Fibroblast of skin of left quadriceps (primary cell): ENCODE measurements at regions not wholly inside any gene's neighbourhood (a gene's known extent, or its start where the extent isn't known, plus 50 kb on each side); places are given as distances from the start of the nearest gene placed in this dataset.
A peak's percentile ranks its signal among the peaks of the same experiment; 100 is the strongest.
"Not testable (repeated sequence)": the region's sequence is repeated elsewhere in the genome, so short reads cannot be mapped to it uniquely, and the experiment has no call there.

Experiments used
- DNase-seq, 2 experiments: peaks; one replicate each; pipeline ENCODE4 v3.0.0-alpha.2; 2013; ENCODE audit warnings: low read depth in 2 of 2

- no peak for DNase-seq
These were observed 831.5 kb upstream of the CITED2 start for GRCh38 chr6:140205795-140206593.

DNA sequence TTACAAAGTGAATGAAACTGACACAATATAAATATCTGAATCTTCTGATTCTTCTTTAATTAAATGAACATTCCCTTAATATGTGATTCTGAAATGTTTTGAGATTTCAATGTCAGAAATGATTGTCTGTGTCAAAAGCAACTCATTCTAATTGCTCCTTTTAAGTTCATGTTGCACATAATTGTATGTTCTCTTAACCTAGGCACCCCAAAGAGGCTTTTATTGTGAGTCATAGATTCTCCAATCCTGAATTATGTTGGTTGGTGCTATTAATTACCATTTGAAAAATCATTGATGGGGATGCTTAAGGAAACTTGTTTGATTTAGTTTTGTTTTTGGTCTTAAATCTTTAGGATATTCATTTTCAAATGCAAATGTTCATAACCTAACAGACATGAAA is 829.7 kb upstream of the CITED2 start:
- DNase-seq = no peak

DNA sequence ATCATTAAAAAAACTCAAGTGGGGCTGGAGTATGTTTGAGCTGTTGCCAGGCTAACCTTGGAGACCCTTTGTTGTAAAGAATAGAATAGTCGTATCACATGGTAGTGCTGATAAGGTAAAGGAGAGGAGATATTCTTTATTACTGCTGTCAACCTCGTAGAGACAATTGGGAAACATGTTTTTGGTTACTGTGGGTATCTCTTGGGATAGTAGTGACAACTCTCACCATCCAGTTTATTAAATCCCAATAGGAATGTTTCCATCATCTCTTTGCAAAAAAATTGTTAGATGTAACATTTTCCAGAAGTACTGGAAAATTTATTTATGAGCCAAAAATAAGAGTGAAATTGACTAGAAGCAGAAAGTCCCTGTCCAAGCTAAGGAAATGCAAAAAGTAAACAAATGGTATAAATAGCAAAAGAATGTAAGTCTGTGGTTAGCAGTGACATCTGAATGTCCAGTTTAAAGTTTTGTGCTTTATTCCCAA is 829.3 kb upstream of the CITED2 start:
- peak in 1 of 2 experiments; percentile 34 for DNase-seq

GRCh38 chr6:140202964-140203515 is 828.6 kb upstream of the CITED2 start:
- no peak for DNase-seq

DNA sequence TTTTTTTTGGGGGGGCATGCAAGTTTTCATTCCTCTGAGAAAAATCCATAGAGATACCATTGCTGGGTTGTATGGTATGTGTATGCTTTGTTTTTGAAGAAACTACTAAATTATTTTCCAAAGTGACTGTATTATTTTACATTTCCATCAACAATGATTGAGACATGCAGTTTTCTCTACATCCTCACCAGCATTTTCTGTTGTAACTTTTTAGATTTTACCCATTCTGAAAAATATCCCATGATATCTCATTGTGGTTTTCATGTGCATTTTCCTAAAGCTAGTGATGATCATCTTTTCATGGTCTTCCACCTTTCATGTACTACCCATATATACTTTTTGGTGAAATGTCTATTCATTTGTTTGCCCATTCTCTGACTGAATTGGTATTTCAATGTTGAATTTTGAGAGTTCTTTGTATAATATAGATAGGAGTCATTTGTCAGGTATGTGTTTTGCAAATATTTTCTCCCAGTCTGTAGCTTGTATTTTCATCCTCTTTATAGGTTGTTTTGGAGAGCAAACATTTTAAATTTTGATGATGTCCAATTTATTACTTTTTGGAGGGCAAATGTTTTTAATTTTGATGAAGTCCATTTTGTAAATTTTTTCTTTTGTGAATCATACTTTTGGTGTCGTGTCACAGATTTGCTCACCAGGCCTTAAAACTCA is 827.5 kb upstream of the CITED2 start:
- DNase-seq = no peak

- no peak for DNase-seq
These were observed 818.8 kb upstream of the CITED2 start for GRCh38 chr6:140193269-140193668.

- no peak for DNase-seq
These were observed 817.6 kb upstream of the CITED2 start for GRCh38 chr6:140192018-140192417.

DNA sequence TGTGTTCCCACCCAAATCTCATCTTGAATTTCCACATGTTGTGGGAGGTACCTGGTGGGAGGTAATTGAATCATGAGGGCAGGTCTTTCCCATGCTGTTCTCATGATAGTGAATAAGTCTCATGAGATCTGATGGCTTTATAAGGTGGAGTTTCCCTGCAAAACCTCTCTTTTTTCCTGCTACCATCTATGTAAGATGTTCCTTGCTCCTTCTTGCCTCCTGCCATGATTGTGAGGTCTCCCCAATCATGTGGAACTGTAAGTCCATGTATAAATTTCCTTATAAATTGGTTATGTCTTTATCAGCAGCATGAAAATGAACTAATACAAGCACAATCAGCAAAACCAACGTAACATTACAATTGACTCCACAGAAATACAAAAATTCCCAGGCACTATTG is 814.8 kb upstream of the CITED2 start:
- not testable (repeated sequence) for DNase-seq

DNA sequence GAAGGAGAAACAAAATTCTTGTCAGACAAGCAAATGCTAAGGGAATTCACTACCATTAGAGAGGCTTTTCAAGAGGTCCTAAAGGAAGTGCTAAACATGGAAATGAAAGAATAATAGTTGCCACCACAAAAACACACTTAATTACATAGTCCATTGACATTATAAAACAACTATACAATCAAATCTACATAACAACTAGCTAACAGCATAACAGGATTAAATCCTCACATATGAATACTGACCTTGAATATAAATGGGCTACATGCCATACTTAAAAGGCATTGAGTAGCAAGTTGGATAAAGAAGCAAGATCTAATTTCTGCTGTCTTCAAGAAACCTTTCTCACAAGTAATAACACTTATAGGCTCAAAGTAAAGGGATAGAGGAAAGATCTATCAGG is 811.5 kb upstream of the CITED2 start:
- DNase-seq = no peak

GRCh38 chr6:140183881-140184280 is 809.4 kb upstream of the CITED2 start:
- DNase-seq = peak; percentile 84

DNA sequence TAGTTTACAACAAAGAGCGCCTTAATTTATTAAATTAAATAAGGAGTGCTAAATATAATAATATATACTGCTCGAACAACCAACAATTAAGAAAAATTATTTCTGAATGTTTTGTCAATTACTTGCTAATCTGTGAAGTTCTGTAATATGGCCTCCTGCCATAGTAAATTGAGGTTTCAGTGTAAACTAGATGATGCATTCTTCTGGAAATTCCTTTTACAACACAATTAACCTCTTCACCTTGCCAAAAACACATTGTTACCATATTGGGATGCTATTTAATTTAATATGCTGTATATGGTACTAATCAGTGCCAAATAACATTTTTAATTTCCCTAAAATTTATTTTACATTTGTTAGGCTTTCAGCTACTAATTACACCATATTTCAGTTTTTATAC is 808.4 kb upstream of the CITED2 start:
- DNase-seq = peak; percentile 62 to 63

DNA sequence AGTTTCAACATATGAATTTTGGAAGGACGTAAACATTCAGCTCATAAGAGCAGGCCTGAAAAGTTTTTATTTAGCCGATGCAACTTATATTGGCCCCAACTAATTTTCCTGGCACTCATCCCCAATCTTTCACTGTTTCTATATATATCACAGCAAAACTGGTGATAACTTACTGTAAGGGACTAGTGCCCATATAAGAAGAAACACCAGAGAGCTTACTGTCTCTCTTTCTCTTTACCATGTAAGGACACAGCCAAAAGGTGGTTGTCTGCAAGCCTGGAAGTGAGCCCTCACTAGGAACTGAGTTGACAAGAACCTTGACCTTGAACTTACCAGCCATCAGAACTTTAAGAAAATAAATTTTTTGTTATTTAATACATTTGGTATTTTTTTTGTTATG is 807.4 kb upstream of the CITED2 start:
- DNase-seq = no peak

DNA sequence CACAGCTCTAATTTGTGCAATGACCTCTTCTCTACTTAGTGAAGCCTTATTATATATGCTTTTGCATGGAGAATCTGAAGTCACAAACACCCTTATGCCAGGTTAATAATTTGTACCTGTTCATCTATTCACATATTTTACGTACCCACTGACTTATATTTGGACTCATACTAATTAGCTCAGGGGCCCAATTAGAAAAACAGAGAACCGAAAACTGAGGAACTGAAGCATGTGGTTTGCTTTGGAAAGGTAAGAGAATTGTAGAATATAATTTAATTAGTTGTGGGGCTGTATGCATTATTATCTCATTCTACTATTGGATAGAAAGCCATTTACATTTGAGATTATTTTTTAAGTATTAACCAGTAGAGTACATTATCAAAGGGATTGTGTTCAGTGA is 805.9 kb upstream of the CITED2 start:
- DNase-seq = no peak

DNA sequence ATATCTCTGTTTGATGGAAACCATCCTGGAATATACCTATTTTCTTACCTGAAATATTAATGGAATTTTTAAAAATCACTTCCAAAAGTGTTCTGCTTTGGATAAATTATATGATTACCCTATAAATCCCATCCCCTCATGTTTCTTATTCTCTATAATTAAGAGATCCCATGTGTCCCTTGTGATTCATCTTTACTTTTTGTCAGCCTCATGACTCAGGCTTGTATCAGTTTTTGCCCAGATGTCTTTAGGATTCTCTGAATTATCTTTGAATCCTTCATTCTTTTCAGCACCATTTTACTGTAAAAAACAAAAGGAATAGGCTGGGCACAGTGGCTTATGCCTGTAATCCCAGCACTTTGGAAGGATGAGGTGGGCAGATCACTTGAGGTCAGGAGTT is 804.5 kb upstream of the CITED2 start:
- DNase-seq = peak; percentile 84

DNA sequence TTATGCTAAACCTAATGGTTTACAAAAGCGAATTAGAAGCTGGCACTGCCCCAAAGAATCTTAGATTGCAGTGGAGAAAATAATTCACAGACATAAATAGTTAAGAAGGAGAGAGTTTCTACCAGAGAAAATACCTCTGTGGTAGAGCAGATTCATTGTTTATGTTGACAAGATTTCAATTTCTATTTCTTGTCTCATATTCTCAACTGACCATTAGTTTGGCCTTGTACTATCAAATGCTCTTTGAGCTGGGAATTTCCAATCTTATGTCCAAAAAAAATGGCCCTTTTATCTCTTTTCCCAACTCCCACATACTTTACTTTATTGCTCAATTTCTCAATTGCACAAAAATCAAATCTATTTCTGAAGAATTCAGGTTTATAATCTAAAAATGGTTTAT is 804.1 kb upstream of the CITED2 start:
- peak; percentile 75 to 77 for DNase-seq

DNA sequence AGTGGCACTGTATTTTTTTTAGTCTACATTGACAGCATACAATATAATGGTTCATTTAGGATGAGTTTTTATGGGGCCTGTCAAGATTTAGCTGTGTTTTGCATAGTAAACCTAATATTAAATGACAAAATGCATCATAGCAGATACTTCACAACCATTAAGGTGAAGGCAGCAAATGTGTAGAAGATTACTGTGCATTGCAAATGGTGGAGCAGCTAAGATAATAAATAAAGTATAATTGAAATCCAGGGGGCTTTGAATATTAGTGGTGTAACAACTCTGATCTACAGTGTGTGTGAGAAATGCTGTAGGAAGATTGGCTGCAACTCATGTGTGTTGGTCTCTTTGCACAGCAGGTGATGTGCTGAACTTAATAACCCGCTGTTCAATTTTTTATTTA is 801.9 kb upstream of the CITED2 start:
- no peak for DNase-seq

- DNase-seq = no peak
These were observed 801.0 kb upstream of the CITED2 start for GRCh38 chr6:140175486-140175885.

GRCh38 chr6:140174524-140174923 is 800.1 kb upstream of the CITED2 start:
- peak; percentile 89 to 91 for DNase-seq

DNA sequence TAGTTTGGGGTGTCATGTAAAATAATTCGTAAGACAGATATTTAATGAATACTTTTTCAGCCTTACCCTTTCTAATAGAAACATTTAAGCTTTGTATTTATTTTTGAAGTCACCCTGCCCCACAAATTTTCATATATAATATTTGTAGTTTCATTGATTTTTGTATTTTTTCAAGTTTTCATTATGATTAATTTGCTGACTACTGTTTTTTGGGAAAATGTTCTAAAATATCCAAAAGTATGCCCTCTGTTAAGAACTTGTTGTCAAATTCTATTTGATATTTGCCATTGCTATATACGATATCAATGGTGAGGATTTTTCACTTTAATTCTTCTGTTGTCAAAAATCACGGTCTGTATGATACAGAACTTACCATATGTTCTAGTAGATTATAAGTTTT is 793.9 kb upstream of the CITED2 start:
- no peak for DNase-seq

GRCh38 chr6:140160909-140161308 is 786.5 kb upstream of the CITED2 start:
- no peak for DNase-seq

- DNase-seq = no peak
These were observed 786.0 kb upstream of the CITED2 start for GRCh38 chr6:140160494-140160893.

DNA sequence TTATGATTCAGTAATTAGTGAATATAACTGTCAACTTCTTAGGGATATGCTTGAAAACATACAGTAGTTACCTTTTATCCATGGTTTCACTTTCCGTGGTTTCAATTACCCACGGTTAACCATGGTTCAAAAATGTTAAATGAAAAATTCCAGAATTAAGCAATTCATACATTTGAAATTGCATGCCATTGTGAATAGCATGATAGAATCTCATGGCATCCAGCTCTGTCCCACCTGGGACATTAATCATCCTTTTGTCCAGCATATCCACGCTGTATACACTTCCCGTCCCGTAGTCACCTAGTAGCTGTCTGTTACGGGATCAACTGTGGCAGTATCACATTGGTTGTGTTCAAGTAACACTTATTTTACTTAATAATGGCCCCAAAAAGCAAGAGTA is 781.7 kb upstream of the CITED2 start:
- no peak for DNase-seq
